ENCODE measurements at regions not wholly inside any gene's neighbourhood (a gene's known extent, or its start where the extent isn't known, plus 50 kb on each side); places are given as distances from the start of the nearest gene placed in this dataset.

- no peak for TF ChIP-seq CTCF (IDR thresholded peaks at IDR 0.05)
- no peak overlapping the region for H3K4me3 ChIP-seq
- DNase-seq (no peak), ATAC-seq (no peak)
- H3K4me1 ChIP-seq: no peaks in the 10 kb centered on the region
- intact Hi-C loops (cut with DNase I): no loop called here
- no peaks in the 10 kb centered on the region for H3K9me3 ChIP-seq
- H3K36me3 ChIP-seq: no peaks in the 10 kb centered on the region
- whole genome bisulfite sequencing, 2 donors: 96 to 97% methylated on average over 5 of the region's 5 CpGs
- H3K27ac ChIP-seq: no peak overlapping the region
- peaks cover 0 to 5% (median 0%) of the 10 kb centered on the region in 7 donors for H3K27me3 ChIP-seq
Observed at GRCh38 chr2:221044781-221045180, 527.3 kb downstream of the EPHA4 start.

GRCh38 chr2:221050020-221050795 lies 521.9 kb downstream of the EPHA4 start:
- intact Hi-C loops (cut with DNase I): no loop called here
- 83% methylated on average over 4 of the region's 4 CpGs for WGBS, 2 donors
- Histone ChIP-seq H3K4me1 (no peaks in the 10 kb centered on the region), H3K27ac (no peak overlapping the region), H3K4me3 (no peak overlapping the region), H3K36me3 (no peaks in the 10 kb centered on the region), H3K27me3 (peaks cover 0 to under 1% (median 0%) of the 10 kb centered on the region in 7 donors), H3K9me3 (no peaks in the 10 kb centered on the region)
- ATAC-seq: no peak
- TF ChIP-seq CTCF (IDR thresholded peaks at IDR 0.05): no peak
- no peak for DNase-seq

GRCh38 chr2:221051162-221051561 lies 520.9 kb downstream of the EPHA4 start:
- H3K4me1 ChIP-seq: no peaks in the 10 kb centered on the region
- H3K27ac ChIP-seq: no peak overlapping the region
- H3K9me3 ChIP-seq: no peaks in the 10 kb centered on the region
- intact Hi-C loops (cut with DNase I): no loop called here
- no peaks in the 10 kb centered on the region for H3K36me3 ChIP-seq
- no peak for DNase-seq
- TF ChIP-seq CTCF (IDR thresholded peaks at IDR 0.05): no peak
- H3K27me3 ChIP-seq: no peaks in the 10 kb centered on the region
- whole genome bisulfite sequencing, 2 donors: 97% methylated on average over 8 of the region's 8 CpGs
- no peak overlapping the region for H3K4me3 ChIP-seq
- no peak for ATAC-seq

- Histone ChIP-seq H3K36me3 (no peaks in the 10 kb centered on the region), H3K9me3 (peaks cover 0 to 11% (median 0%) of the 10 kb centered on the region in 11 donors), H3K4me1 (no peaks in the 10 kb centered on the region), H3K27ac (no peak overlapping the region), H3K27me3 (no peaks in the 10 kb centered on the region), H3K4me3 (no peak overlapping the region)
- intact Hi-C loops (cut with DNase I): no loop called here
- ATAC-seq (no peak), DNase-seq (no peak)
- no peak for TF ChIP-seq CTCF (IDR thresholded peaks at IDR 0.05)
Observed at GRCh38 chr2:221060376-221060775, 511.7 kb downstream of the EPHA4 start.

Data from heart right ventricle (tissue), 16 donors.